ENCODE measurements at regions not wholly inside any gene's neighbourhood (a gene's known extent, or its start where the extent isn't known, plus 50 kb on each side); places are given as distances from the start of the nearest gene placed in this dataset.

- ChIA-PET POLR2A (no interaction called here), CTCF (interaction anchor here (0.9 kb wide), 1 partner anchor 364 kb away, joined by 3 read pairs; no protein-coding TSS in a partner anchor)
- no peak overlapping the region for H3K9ac ChIP-seq
- no peaks in the 10 kb centered on the region for H3F3A ChIP-seq (replicated peaks; ENCODE audit: insufficient read depth)
- H3K27ac ChIP-seq (ENCODE audit: low read depth in 2 of 2, low read length in 1 of 2) = no peak overlapping the region
- H3K27me3 ChIP-seq (ENCODE audit: insufficient read depth) = no peaks in the 10 kb centered on the region
- H3K4me2 ChIP-seq = no peak overlapping the region
- H3K79me2 ChIP-seq (ENCODE audit: insufficient read depth) = no peaks in the 10 kb centered on the region
- no peaks in the 10 kb centered on the region for H3K36me3 ChIP-seq (replicated peaks in 1 of 2; ENCODE audit: control insufficient read depth in 1 of 2, insufficient read depth in 2 of 2, low read length in 1 of 2)
- no peak overlapping the region for H3K4me3 ChIP-seq (ENCODE audit: low read depth in 2 of 2, low read length in 1 of 2)
- TF ChIP-seq MEF2A (IDR thresholded peaks at IDR 0.05; ENCODE audit: borderline replicate concordance, low read depth) = no peak
- WGBS (ENCODE audit: low lambda C conversion rate) = no CpG with 5 or more reads among the region's 2 CpGs
- H4K20me1 ChIP-seq (ENCODE audit: insufficient read depth) = no peaks in the 10 kb centered on the region
- H2AFZ ChIP-seq (ENCODE audit: low read depth) = no peak overlapping the region
- no peaks in the 10 kb centered on the region for H3K9me2 ChIP-seq
- DNase-seq = no peak
- H3K4me1 ChIP-seq (ENCODE audit: control insufficient read depth in 1 of 2, insufficient read depth in 2 of 2, low read depth in 1 of 2, low read length in 1 of 2) = no peaks in the 10 kb centered on the region
- no peaks in the 10 kb centered on the region for H3K9me3 ChIP-seq
These were observed 188.7 kb upstream of the MBNL1 start for GRCh38 chr3:152079980-152080379.

- CTCF ChIA-PET = interaction anchor here (1.9 kb wide), 1 partner anchor 361 kb away, joined by 5 read pairs; no protein-coding TSS in a partner anchor
- POLR2A ChIA-PET = no interaction called here
These were observed 185.6 kb upstream of the MBNL1 start for GRCh38 chr3:152083135-152083534.

More at GRCh38 chr3:152083135-152083534, 185.6 kb upstream of the MBNL1 start:
- Histone ChIP-seq H3K27me3 (ENCODE audit: insufficient read depth) (no peaks in the 10 kb centered on the region), H3K9ac (no peak overlapping the region), H3K79me2 (ENCODE audit: insufficient read depth) (no peaks in the 10 kb centered on the region), H4K20me1 (ENCODE audit: insufficient read depth) (no peaks in the 10 kb centered on the region), H3K4me3 (ENCODE audit: low read depth in 2 of 2, low read length in 1 of 2) (no peak overlapping the region), H3K27ac (ENCODE audit: low read depth in 2 of 2, low read length in 1 of 2) (no peak overlapping the region), H3K9me3 (no peaks in the 10 kb centered on the region), H3F3A (replicated peaks; ENCODE audit: insufficient read depth) (peaks cover 4% of the 10 kb centered on the region), H3K36me3 (replicated peaks in 1 of 2; ENCODE audit: control insufficient read depth in 1 of 2, insufficient read depth in 2 of 2, low read length in 1 of 2) (no peaks in the 10 kb centered on the region), H3K9me2 (no peaks in the 10 kb centered on the region), H2AFZ (ENCODE audit: low read depth) (no peak overlapping the region), H3K4me1 (ENCODE audit: control insufficient read depth in 1 of 2, insufficient read depth in 2 of 2, low read depth in 1 of 2, low read length in 1 of 2) (no peaks in the 10 kb centered on the region), H3K4me2 (no peak overlapping the region)
- 54% methylated on average over 2 of the region's 2 CpGs for WGBS (ENCODE audit: low lambda C conversion rate)
- DNase-seq = no peak
- TF ChIP-seq IRF3 (IDR thresholded peaks at IDR 0.05; ENCODE audit: low read depth, low read length) = no peak
- TF ChIP-seq SIN3A (IDR thresholded peaks at IDR 0.05; ENCODE audit: borderline replicate concordance, low read depth, low read length) = no peak
- no peak for TF ChIP-seq MAX (IDR thresholded peaks at IDR 0.05; ENCODE audit: low read depth)
- TF ChIP-seq TEAD4 (IDR thresholded peaks at IDR 0.05; ENCODE audit: borderline replicate concordance, insufficient read depth) = no peak
- no peak for TF ChIP-seq YY1 (IDR thresholded peaks at IDR 0.05; ENCODE audit: low read depth)
- TF ChIP-seq TAF1 (IDR thresholded peaks at IDR 0.05; ENCODE audit: borderline replicate concordance, low read depth, low read length) = no peak
- no peak for TF ChIP-seq RXRA (IDR thresholded peaks at IDR 0.05; ENCODE audit: borderline replicate concordance, low read depth)
- no peak for TF ChIP-seq NRF1 (IDR thresholded peaks at IDR 0.05; ENCODE audit: low read depth, low read length)
- TF ChIP-seq CTCF (IDR thresholded peaks at IDR 0.05) = no peak
- TF ChIP-seq MXI1 (IDR thresholded peaks at IDR 0.05; ENCODE audit: low read depth, low read length) = no peak
- no peak for TF ChIP-seq FOXM1 (IDR thresholded peaks at IDR 0.05; ENCODE audit: low read depth)
- TF ChIP-seq GATA2 (CRISPR knock-in tag; IDR thresholded peaks at IDR 0.05) = no peak
- TF ChIP-seq RCOR1 (IDR thresholded peaks at IDR 0.05; ENCODE audit: low read length) = no peak
- no peak for TF ChIP-seq POLR2AphosphoS5 (IDR thresholded peaks at IDR 0.05; ENCODE audit: low read depth, low read length)
